A549 (cell line): ENCODE measurements at regions not wholly inside any gene's neighbourhood (a gene's known extent, or its start where the extent isn't known, plus 50 kb on each side); places are given as distances from the start of the nearest gene placed in this dataset.
"Not testable (repeated sequence)": the region's sequence is repeated elsewhere in the genome, so short reads cannot be mapped to it uniquely, and the experiment has no call there.

Experiments used
- ATAC-seq, 2 experiments: fragments of 200-7000 bp in 1 of 2; fragments of >200 bp in 1 of 2; cut with Nextera tagmentation in 1 of 2; cut with Tn5 transposase in 1 of 2; 3 replicates each; pipeline versions ENCODE4 v1.8.0 to v1.9.1; 2018 to 2020; ENCODE audit warnings: mild to moderate bottlenecking in 1 of 2, moderate library complexity in 1 of 2
- CTCF ChIA-PET: fragments of 300-600 bp; sonication (Branson Sonifier 250); formaldehyde crosslinking; extraction: SDS; loops from one replicate; lab custom pipeline; 2021; ENCODE audit warnings: antibody characterized with exemption, inconsistent platforms; lab: Yijun Ruan, JAX
- POLR2A ChIA-PET: fragments of 350-600 bp; formaldehyde crosslinking; extraction: SDS; loops from one replicate; lab custom pipeline; 2021; ENCODE audit warnings: antibody characterized with exemption, inconsistent platforms; lab: Yijun Ruan, JAX
- DNase-seq, 2 experiments: peaks; one replicate each; pipeline versions ENCODE4 v3.0.0 to v3.0.0-alpha.2; 2011 to 2016; ENCODE audit warnings: low read depth in 1 of 2, low spot score in 1 of 2
- FAIRE-seq: peaks from 2 replicates; lab custom pipeline; 2011; peaks lifted over from hg19 to GRCh38; lab: Jason Lieb, UNC
- H3K27ac ChIP-seq, 2 experiments: fragments of >200 bp; sonication (Bioruptor Twin); formaldehyde crosslinking; 3 replicates each; pipeline ENCODE4 v1.5.1; 2016 to 2017
- H3K4me1 ChIP-seq: fragments of >200 bp; sonication (Bioruptor Twin); formaldehyde crosslinking; 3 replicates; pipeline ENCODE4 v1.6.1; 2016
- H3K4me2 ChIP-seq: fragments of >200 bp; sonication (Bioruptor Twin); formaldehyde crosslinking; 3 replicates; pipeline ENCODE4 v1.6.1; 2016
- H3K4me3 ChIP-seq: fragments of >200 bp; sonication (Bioruptor Twin); formaldehyde crosslinking; 3 replicates; pipeline ENCODE4 v1.5.1; 2016
- H3K9me3 ChIP-seq: fragments of >200 bp; sonication (Bioruptor Twin); formaldehyde crosslinking; 3 replicates; pipeline ENCODE4 v1.6.1; 2016
- ATOH8 ChIP-seq: fragments of 250-450 bp; sonication (Bioruptor Pico); IDR thresholded peaks from 2 replicates; pipeline ENCODE4 v1.5.0; 2020; ENCODE audit warnings: low read depth, mild to moderate bottlenecking, moderate library complexity
- CBX2 ChIP-seq: fragments of 200-600 bp; sonication (generic); IDR thresholded peaks from 2 replicates; pipeline ENCODE4 v1.6.1; 2016; ENCODE audit warnings: low read depth, mild to moderate bottlenecking, borderline replicate concordance
- CBX8 ChIP-seq: fragments of 200-600 bp; sonication (generic); IDR thresholded peaks from 2 replicates; pipeline ENCODE4 v1.6.1; 2016
- CTCF ChIP-seq: fragments of >200 bp; sonication (Bioruptor Twin); formaldehyde crosslinking; IDR thresholded peaks from 3 replicates; pipeline ENCODE4 v1.5.1; 2016
- EHF ChIP-seq: fragments of 250-450 bp; sonication (Bioruptor Pico); IDR thresholded peaks from 2 replicates; pipeline ENCODE4 v1.5.0; 2020; ENCODE audit warnings: mild to moderate bottlenecking
- EP300 ChIP-seq, 2 experiments: fragments of >200 bp; sonication (Bioruptor Twin); formaldehyde crosslinking; IDR thresholded peaks; 2 replicates in 1 of 2; 3 replicates in 1 of 2; pipeline ENCODE4 v1.6.1; 2016 to 2017
- FOSL2 ChIP-seq, 2 experiments: fragments of 450-650 bp in 1 of 2; fragments of >200 bp in 1 of 2; sonication (Bioruptor Twin) in 1 of 2; formaldehyde crosslinking; IDR thresholded peaks; 2 replicates each; pipeline versions ENCODE4 v1.5.0 to v1.6.1; 2016 to 2020; ENCODE audit warnings: mild to moderate bottlenecking in 1 of 2, moderate library complexity in 1 of 2
- FOXS1 ChIP-seq: fragments of 250-450 bp; sonication (Bioruptor Pico); IDR thresholded peaks from 2 replicates; pipeline ENCODE4 v1.5.0; 2020; ENCODE audit warnings: mild to moderate bottlenecking, moderate library complexity
- GATA3 ChIP-seq: IDR thresholded peaks from 2 replicates; pipeline ENCODE4 v1.6.1; 2012; ENCODE audit warnings: borderline replicate concordance
- HOXA7 ChIP-seq: fragments of 250-450 bp; sonication (Bioruptor Pico); IDR thresholded peaks from 2 replicates; pipeline ENCODE4 v1.5.0; 2020; ENCODE audit warnings: mild to moderate bottlenecking, moderate library complexity
- HOXB5 ChIP-seq: fragments of 250-450 bp; sonication (Bioruptor Pico); IDR thresholded peaks from 2 replicates; pipeline ENCODE4 v1.5.0; 2020; ENCODE audit warnings: mild to moderate bottlenecking, moderate library complexity
- MAX ChIP-seq: IDR thresholded peaks from 2 replicates; pipeline ENCODE4 v1.6.1; 2012
- MYC ChIP-seq: IDR thresholded peaks from 2 replicates; pipeline ENCODE4 v1.6.1; 2012; ENCODE audit warnings: mild to moderate bottlenecking, inconsistent platforms, low read length, improper control_type of control experiment, borderline replicate concordance
- NFE2L2 ChIP-seq: fragments of 150-350 bp; conservative IDR thresholded peaks from 2 replicates; pipeline ENCODE4 v1.6.1; 2014; ENCODE audit warnings: low read length
- NR3C1 ChIP-seq: fragments of >200 bp; sonication (Bioruptor Twin); formaldehyde crosslinking; IDR thresholded peaks from 3 replicates; pipeline ENCODE4 v1.6.1; 2017
- POLR2AphosphoS2 ChIP-seq: conservative IDR thresholded peaks from 2 replicates; pipeline ENCODE4 v1.6.1; 2012; ENCODE audit warnings: low read length, improper control_type of control experiment, inconsistent platforms
- RAD21 ChIP-seq, 2 experiments: fragments of >200 bp in 1 of 2; sonication (Bioruptor Twin) in 1 of 2; formaldehyde crosslinking in 1 of 2; IDR thresholded peaks in 1 of 2; conservative IDR thresholded peaks in 1 of 2; 2 replicates in 1 of 2; 3 replicates in 1 of 2; pipeline ENCODE4 v1.6.1; 2012 to 2018; ENCODE audit warnings: inconsistent platforms in 1 of 2
- RARB ChIP-seq: fragments of 250-450 bp; sonication (Bioruptor Pico); IDR thresholded peaks from 2 replicates; pipeline ENCODE4 v1.8.0; 2021; ENCODE audit warnings: mild to moderate bottlenecking, moderate library complexity
- SMC3 ChIP-seq: fragments of >200 bp; sonication (Bioruptor Twin); formaldehyde crosslinking; IDR thresholded peaks from 3 replicates; pipeline ENCODE4 v1.6.1; 2018; ENCODE audit warnings: inconsistent platforms
- SREBF2 ChIP-seq: fragments of 450-650 bp; IDR thresholded peaks from 2 replicates; pipeline ENCODE4 v1.6.1; 2014; ENCODE audit warnings: mild to moderate bottlenecking, moderate library complexity
- TFCP2L1 ChIP-seq: fragments of 250-450 bp; sonication (Bioruptor Pico); IDR thresholded peaks from 2 replicates; pipeline ENCODE4 v1.5.0; 2021; ENCODE audit warnings: mild to moderate bottlenecking
- ZFP36 ChIP-seq: fragments of 450-650 bp; IDR thresholded peaks from 2 replicates; pipeline ENCODE4 v1.6.1; 2014; ENCODE audit warnings: borderline replicate concordance; ENCODE audit not compliant: partially characterized antibody
- WGBS: methylation state at CpG from one replicate; pipeline ENCODE4 v1.1.6; 2017; ENCODE audit errors: missing lambda C conversion rate; 5-methylcytosine and 5-hydroxymethylcytosine counted together
- TF ChIP-seq, protein P1 (sequence below): fragments of >200 bp; sonication (Bioruptor Twin); formaldehyde crosslinking; IDR thresholded peaks from 2 replicates; pipeline ENCODE4 v1.6.1; 2016
- TF ChIP-seq, protein P2 (sequence below): IDR thresholded peaks from 2 replicates; pipeline ENCODE4 v1.6.1; 2012

DNA sequence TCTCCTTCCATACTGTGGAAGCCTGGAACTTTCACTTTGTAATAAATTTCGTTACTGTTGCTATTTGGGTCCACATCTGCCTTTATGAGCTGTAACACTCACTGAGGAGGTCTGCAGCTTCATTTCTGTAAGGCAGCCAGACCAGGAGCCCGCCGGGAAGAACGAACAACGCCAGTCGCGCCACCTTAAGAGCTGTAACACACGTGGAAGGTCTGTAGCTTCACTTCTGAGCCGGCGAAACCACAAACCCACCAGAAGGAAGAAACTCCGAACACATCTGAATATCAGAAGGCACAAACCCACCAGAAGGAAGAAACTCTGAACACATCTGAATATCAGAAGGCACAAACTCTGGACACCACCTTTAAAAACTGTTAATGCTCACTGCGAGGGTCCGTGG lies 589.9 kb upstream of the SLC35B3 start:
- H3K27ac ChIP-seq: no peak overlapping the region
- DNase-seq (no peak), FAIRE-seq (no peak), ATAC-seq (no peak)
- no peaks in the 10 kb centered on the region for H3K9me3 ChIP-seq
- ChIA-PET POLR2A (no interaction called here), CTCF (no interaction called here)
- H3K4me1 ChIP-seq: no peaks in the 10 kb centered on the region
- TF ChIP-seq CBX8 (no peak), TFCP2L1 (CRISPR knock-in tag) (no peak), HOXB5 (no peak), POLR2AphosphoS2 (no peak), EHF (no peak), GATA3 (no peak), ZFP36 (no peak), HOXA7 (no peak), CTCF (no peak), RARB (CRISPR knock-in tag) (no peak), MAX (no peak), SMC3 (no peak), NFE2L2 (no peak)
- TF ChIP-seq, protein P1, sequence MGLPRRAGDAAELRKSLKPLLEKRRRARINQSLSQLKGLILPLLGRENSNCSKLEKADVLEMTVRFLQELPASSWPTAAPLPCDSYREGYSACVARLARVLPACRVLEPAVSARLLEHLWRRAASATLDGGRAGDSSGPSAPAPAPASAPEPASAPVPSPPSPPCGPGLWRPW: no peak
- no peak overlapping the region for H3K4me2 ChIP-seq
- no peak overlapping the region for H3K4me3 ChIP-seq
- WGBS: 52% methylated on average over 11 of the region's 13 CpGs

DNA sequence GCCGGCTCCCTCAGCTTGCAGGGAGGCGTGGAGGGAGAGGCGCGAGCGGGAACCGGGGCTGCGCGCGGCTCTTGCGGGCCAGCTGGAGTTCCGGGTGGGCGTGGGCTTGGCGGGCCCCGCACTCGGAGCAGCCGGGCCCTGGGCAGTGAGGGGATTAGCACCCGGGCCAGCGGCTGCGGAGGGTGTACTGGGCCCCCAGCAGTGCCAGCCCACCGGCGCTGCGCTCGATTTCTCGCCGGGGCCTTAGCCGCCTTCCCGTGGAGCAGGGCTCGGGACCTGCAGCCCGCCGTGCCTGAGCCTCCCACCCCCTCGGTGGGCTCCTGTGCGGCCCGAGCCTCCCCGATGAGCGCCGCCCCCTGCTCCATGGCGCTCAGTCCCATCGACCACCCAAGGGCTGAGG lies 588.9 kb upstream of the SLC35B3 start:
- POLR2A ChIA-PET, ATAC-seq, H3K4me3 ChIP-seq, H3K27ac ChIP-seq, FAIRE-seq, H3K4me1 ChIP-seq, CTCF ChIA-PET, H3K4me2 ChIP-seq, DNase-seq, H3K9me3 ChIP-seq: not testable (repeated sequence)
- WGBS: no CpG with 5 or more reads among the region's 38 CpGs

DNA sequence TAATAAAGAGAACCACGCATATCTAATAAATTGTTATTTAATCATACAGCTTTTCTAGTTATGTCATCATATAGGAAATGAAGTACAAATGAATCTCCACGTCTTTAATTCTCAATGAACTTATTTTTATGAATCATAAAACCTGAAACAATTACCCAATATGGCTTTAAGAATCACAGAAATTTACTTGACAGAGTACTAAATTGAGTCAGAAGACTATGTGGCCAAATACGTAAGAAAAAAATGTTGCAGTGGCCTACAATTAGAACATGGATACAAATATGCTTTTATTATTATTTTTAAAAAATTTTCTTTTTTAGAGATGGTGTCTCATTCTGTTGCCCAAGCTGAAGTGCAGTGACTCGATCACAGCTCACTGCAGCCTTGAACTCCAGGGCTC lies 584.7 kb upstream of the SLC35B3 start:
- ChIA-PET CTCF (no interaction called here), POLR2A (no interaction called here)
- Histone ChIP-seq H3K9me3 (no peaks in the 10 kb centered on the region), H3K4me3 (no peak overlapping the region), H3K4me1 (no peaks in the 10 kb centered on the region), H3K4me2 (no peak overlapping the region), H3K27ac (no peak overlapping the region)
- TF ChIP-seq MYC: no peak
- no peak for TF ChIP-seq TFCP2L1 (CRISPR knock-in tag)
- no peak for TF ChIP-seq POLR2AphosphoS2
- no peak for TF ChIP-seq ZFP36
- no peak for TF ChIP-seq ATOH8 (CRISPR knock-in tag)
- TF ChIP-seq NR3C1: no peak
- TF ChIP-seq SREBF2: no peak
- no peak for TF ChIP-seq RAD21 (conservative IDR thresholded peaks at IDR 0.05 in 1 of 2, IDR thresholded peaks at IDR 0.05 in 1 of 2)
- no peak for TF ChIP-seq CTCF
- TF ChIP-seq SMC3: no peak
- TF ChIP-seq, protein P1: no peak
- no peak for TF ChIP-seq FOSL2 (IDR thresholded peaks at IDR 0.05)
- TF ChIP-seq FOSL2 (CRISPR knock-in tag; IDR thresholded peaks at IDR 0.05): no peak
- TF ChIP-seq, protein P2, sequence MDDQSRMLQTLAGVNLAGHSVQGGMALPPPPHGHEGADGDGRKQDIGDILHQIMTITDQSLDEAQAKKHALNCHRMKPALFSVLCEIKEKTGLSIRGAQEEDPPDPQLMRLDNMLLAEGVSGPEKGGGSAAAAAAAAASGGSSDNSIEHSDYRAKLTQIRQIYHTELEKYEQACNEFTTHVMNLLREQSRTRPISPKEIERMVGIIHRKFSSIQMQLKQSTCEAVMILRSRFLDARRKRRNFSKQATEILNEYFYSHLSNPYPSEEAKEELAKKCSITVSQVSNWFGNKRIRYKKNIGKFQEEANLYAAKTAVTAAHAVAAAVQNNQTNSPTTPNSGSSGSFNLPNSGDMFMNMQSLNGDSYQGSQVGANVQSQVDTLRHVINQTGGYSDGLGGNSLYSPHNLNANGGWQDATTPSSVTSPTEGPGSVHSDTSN: no peak
- no peak for TF ChIP-seq EP300 (IDR thresholded peaks at IDR 0.05)
- no peak for TF ChIP-seq CBX2
- TF ChIP-seq FOXS1 (CRISPR knock-in tag): no peak
- no peak for TF ChIP-seq GATA3
- DNase-seq (no peak), ATAC-seq (no peak), FAIRE-seq (no peak)
- WGBS: 22% methylated on average over 4 of the region's 4 CpGs
